ENCODE measurements at regions not wholly inside any gene's neighbourhood (a gene's known extent, or its start where the extent isn't known, plus 50 kb on each side); places are given as distances from the start of the nearest gene placed in this dataset.

GRCh38 chr10:27600930-27601329, 96.8 kb downstream of the RAB18 start:
- no peak for TF ChIP-seq ZNF384 (IDR thresholded peaks at IDR 0.05; ENCODE audit: borderline replicate concordance, low read depth, low read length)
- no peak for TF ChIP-seq USF1 (IDR thresholded peaks at IDR 0.05; ENCODE audit: borderline replicate concordance, extremely low read length, insufficient read depth, low read depth, low read length)
- no peak for TF ChIP-seq IRF5 (IDR thresholded peaks at IDR 0.05; ENCODE audit: borderline replicate concordance)
- no peak for TF ChIP-seq CTCF (IDR thresholded peaks at IDR 0.05 in 2 of 3, conservative IDR thresholded peaks at IDR 0.05 in 1 of 3; ENCODE audit: control insufficient read depth in 2 of 3, extremely low read depth in 1 of 3, insufficient read depth in 1 of 3, low read depth in 3 of 3, low read length in 3 of 3)
- no peak for TF ChIP-seq POLR2A (IDR thresholded peaks at IDR 0.05; ENCODE audit: low read depth, low read length)
- TF ChIP-seq PBX3 (IDR thresholded peaks at IDR 0.05; ENCODE audit: insufficient replicate concordance, low read depth, low read length): no peak
- no peak for TF ChIP-seq ATF3 (IDR thresholded peaks at IDR 0.05; ENCODE audit: borderline replicate concordance, extremely low read depth, low read depth, low read length)
- TF ChIP-seq POLR2AphosphoS5 (IDR thresholded peaks at IDR 0.05; ENCODE audit: low read length): no peak
- no peak for TF ChIP-seq RAD51 (IDR thresholded peaks at IDR 0.05)
- TF ChIP-seq BCL3 (IDR thresholded peaks at IDR 0.05; ENCODE audit: borderline replicate concordance, insufficient read depth, low read depth, low read length, poor library complexity, severe bottlenecking): no peak
- no peak for TF ChIP-seq PKNOX1 (IDR thresholded peaks at IDR 0.05)
- no peak for TF ChIP-seq ZNF622 (IDR thresholded peaks at IDR 0.05)
